CD8-positive, alpha-beta memory T cell (primary cell): ENCODE measurements at regions not wholly inside any gene's neighbourhood (a gene's known extent, or its start where the extent isn't known, plus 50 kb on each side); places are given as distances from the start of the nearest gene placed in this dataset.
A peak's percentile ranks its signal among the peaks of the same experiment; 100 is the strongest.

Source experiments
- CTCF ChIA-PET: fragments of 350-600 bp; sonication (Branson Sonifier 250); formaldehyde crosslinking; loops from one replicate; lab custom pipeline; 2021; ENCODE audit warnings: antibody characterized with exemption; lab: Charles Lee
- POLR2A ChIA-PET: fragments of 350-600 bp; sonication (Branson Sonifier 250); formaldehyde crosslinking; loops from one replicate; lab custom pipeline; 2021; ENCODE audit warnings: antibody characterized with exemption; lab: Charles Lee
- DNase-seq, 5 donors: peaks; one replicate each; pipeline versions ENCODE4 v3.0.0 to v3.0.0-alpha.2; 2020 to 2022; ENCODE audit warnings: mixed read lengths in 1 of 5
- H3K27ac ChIP-seq: one replicate; pipeline ENCODE4 v1.7.0; 2013; ENCODE audit warnings: low read depth, mild to moderate bottlenecking, low read length, moderate library complexity
- H3K27me3 ChIP-seq: 2 replicates; pipeline ENCODE4 v1.7.0; 2013; ENCODE audit warnings: low read length, mild to moderate bottlenecking; ENCODE audit not compliant: insufficient read depth, poor library complexity, severe bottlenecking
- H3K36me3 ChIP-seq: 2 replicates; pipeline ENCODE4 v1.7.0; 2013; ENCODE audit warnings: mild to moderate bottlenecking, low read length, moderate library complexity; ENCODE audit not compliant: insufficient read depth
- H3K4me1 ChIP-seq: 2 replicates; pipeline ENCODE4 v1.7.0; 2013; ENCODE audit warnings: mild to moderate bottlenecking, low read length, moderate library complexity; ENCODE audit not compliant: insufficient read depth
- H3K4me3 ChIP-seq: 2 replicates; pipeline ENCODE4 v1.7.0; 2013; ENCODE audit warnings: mild to moderate bottlenecking, low read length
- H3K9me3 ChIP-seq: 2 replicates; pipeline ENCODE4 v1.7.0; 2013; ENCODE audit warnings: mild to moderate bottlenecking, low read length
- H3K27ac Mint-ChIP-seq, 8 donors: one replicate each; pipeline ENCODE4 v1.8.0; 2020 to 2021; ENCODE audit warnings: mixed read lengths in 8 of 8, mild to moderate bottlenecking in 6 of 8, inconsistent platforms in 3 of 8, moderate library complexity in 3 of 8
- H3K27me3 Mint-ChIP-seq, 2 donors: one replicate each; pipeline ENCODE4 v1.8.0; 2020 to 2021; ENCODE audit warnings: mixed read lengths in 2 of 2, mild to moderate bottlenecking in 1 of 2, moderate library complexity in 1 of 2
- H3K36me3 Mint-ChIP-seq, 3 donors: one replicate each; pipeline ENCODE4 v1.8.0; 2020 to 2021; ENCODE audit warnings: mixed read lengths in 3 of 3, inconsistent platforms in 1 of 3, mild to moderate bottlenecking in 1 of 3
- H3K4me1 Mint-ChIP-seq, 3 donors: one replicate each; pipeline ENCODE4 v1.8.0; 2020 to 2021; ENCODE audit warnings: mixed read lengths in 3 of 3, inconsistent platforms in 1 of 3, mild to moderate bottlenecking in 1 of 3
- H3K4me3 Mint-ChIP-seq, 7 donors: one replicate each; pipeline ENCODE4 v1.8.0; 2020 to 2021; ENCODE audit warnings: mixed read lengths in 7 of 7, mild to moderate bottlenecking in 6 of 7, moderate library complexity in 4 of 7, inconsistent platforms in 2 of 7
- H3K9me3 Mint-ChIP-seq, 5 donors: one replicate each; pipeline ENCODE4 v1.8.0; 2020 to 2022; ENCODE audit warnings: mixed read lengths in 5 of 5, mild to moderate bottlenecking in 3 of 5, moderate library complexity in 2 of 5, inconsistent platforms in 1 of 5

DNA sequence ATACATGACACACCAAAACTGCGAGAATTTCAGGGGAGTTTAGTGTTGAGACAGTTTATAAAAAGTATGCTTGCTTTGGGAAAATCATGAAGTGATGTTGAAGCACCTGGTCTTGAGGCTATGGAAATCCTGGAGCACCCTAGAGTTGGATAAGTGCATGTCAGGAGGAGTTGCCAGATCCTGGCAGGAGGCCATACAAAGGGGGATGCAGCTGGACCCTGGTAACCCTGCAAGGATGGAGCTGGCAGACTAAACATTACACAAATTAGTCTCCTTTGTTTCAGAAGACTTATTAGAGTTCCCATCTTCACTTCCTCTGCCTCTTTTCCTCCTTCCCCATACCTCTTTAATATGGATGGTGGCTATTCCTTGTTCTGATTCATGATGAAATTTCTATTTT, 907.0 kb downstream of the BCL11B start:
- POLR2A ChIA-PET: no interaction called here

DNA sequence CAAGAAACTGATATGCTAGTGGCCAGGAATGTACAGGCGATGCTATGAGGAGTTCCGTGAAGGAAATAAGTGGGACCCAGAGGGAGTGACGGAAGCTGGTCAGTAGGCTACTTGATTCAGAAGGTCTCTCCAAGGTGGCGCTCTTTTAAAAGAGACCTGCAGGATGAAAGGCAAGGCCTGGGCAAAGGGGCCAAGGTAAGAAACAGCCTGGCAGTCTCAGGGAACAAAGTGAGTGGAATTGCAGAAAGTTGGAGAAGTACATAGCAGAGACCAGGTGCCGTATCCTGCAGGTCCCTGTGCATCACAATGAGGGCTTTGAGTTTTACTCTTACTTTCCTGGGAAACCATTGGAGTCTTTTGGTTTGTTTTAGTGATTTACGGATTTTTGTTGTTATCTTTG, 905.6 kb downstream of the BCL11B start:
- H3K9me3 ChIP-seq: no peaks in the 10 kb centered on the region
- Mint-ChIP-seq H3K36me3 (peaks cover 0 to 8% (median 1%) of the 10 kb centered on the region in 3 donors), H3K4me3 (no peak overlapping the region), H3K27ac (no peak overlapping the region), H3K27me3 (peaks cover 0 to 2% of the 10 kb centered on the region in 2 donors), H3K4me1 (peaks cover 16 to 26% (median 22%) of the 10 kb centered on the region in 3 donors), H3K9me3 (no peaks in the 10 kb centered on the region)
- H3K27ac ChIP-seq: no peak overlapping the region
- H3K36me3 ChIP-seq: no peaks in the 10 kb centered on the region
- H3K27me3 ChIP-seq: no peaks in the 10 kb centered on the region
- H3K4me1 ChIP-seq: peaks cover 7% of the 10 kb centered on the region
- CTCF ChIA-PET: no interaction called here
- no peak for DNase-seq
- POLR2A ChIA-PET: no interaction called here
- H3K4me3 ChIP-seq: no peak overlapping the region

More for the DNA sequence above, 907.0 kb downstream of the BCL11B start:
- Mint-ChIP-seq H3K4me1 (peaks cover 16 to 24% (median 21%) of the 10 kb centered on the region in 3 donors), H3K4me3 (no peak overlapping the region), H3K27me3 (no peaks in the 10 kb centered on the region), H3K27ac (no peak overlapping the region), H3K36me3 (peaks cover 0 to 12% (median 1%) of the 10 kb centered on the region in 3 donors), H3K9me3 (no peaks in the 10 kb centered on the region)
- H3K27ac ChIP-seq: no peak overlapping the region
- H3K4me1 ChIP-seq: peaks cover 7% of the 10 kb centered on the region
- DNase-seq: no peak
- H3K9me3 ChIP-seq: no peaks in the 10 kb centered on the region
- H3K36me3 ChIP-seq: no peaks in the 10 kb centered on the region
- no peak overlapping the region for H3K4me3 ChIP-seq
- CTCF ChIA-PET: no interaction called here
- H3K27me3 ChIP-seq: no peaks in the 10 kb centered on the region

DNA sequence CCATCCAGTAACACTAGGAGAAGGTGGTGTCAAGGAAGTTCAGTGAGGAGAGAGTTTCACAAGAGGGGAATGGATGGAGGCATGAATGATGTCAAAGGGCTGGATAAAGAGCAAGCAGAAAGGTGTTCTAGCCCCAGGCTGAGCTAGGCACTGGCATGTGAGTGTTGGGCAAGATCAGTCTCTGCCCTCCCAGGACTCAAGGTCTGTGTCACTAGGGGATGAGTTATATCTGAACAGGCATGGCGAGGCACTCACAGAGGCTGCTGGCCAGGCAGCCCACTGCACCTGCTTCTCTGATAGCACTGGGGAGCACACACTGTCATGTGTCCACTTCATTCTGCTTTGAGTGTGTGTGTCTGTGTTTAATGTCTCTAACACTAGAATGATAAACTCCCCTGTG, 903.8 kb downstream of the BCL11B start:
- H3K4me1 Mint-ChIP-seq: peaks cover 16 to 26% (median 22%) of the 10 kb centered on the region in 3 donors
- ChIA-PET CTCF (no interaction called here), POLR2A (no interaction called here)
- H3K9me3 Mint-ChIP-seq: no peaks in the 10 kb centered on the region
- H3K27ac Mint-ChIP-seq: no peak overlapping the region
- H3K4me3 ChIP-seq: no peak overlapping the region
- no peak overlapping the region for H3K27ac ChIP-seq
- H3K4me3 Mint-ChIP-seq: no peak overlapping the region
- no peak for DNase-seq
- no peaks in the 10 kb centered on the region for H3K36me3 ChIP-seq
- H3K27me3 ChIP-seq: no peaks in the 10 kb centered on the region
- peaks cover 0 to 4% of the 10 kb centered on the region in 2 donors for H3K27me3 Mint-ChIP-seq
- H3K36me3 Mint-ChIP-seq: peaks cover 0 to 8% (median 1%) of the 10 kb centered on the region in 3 donors
- H3K9me3 ChIP-seq: no peaks in the 10 kb centered on the region
- H3K4me1 ChIP-seq: peaks cover 7% of the 10 kb centered on the region

DNA sequence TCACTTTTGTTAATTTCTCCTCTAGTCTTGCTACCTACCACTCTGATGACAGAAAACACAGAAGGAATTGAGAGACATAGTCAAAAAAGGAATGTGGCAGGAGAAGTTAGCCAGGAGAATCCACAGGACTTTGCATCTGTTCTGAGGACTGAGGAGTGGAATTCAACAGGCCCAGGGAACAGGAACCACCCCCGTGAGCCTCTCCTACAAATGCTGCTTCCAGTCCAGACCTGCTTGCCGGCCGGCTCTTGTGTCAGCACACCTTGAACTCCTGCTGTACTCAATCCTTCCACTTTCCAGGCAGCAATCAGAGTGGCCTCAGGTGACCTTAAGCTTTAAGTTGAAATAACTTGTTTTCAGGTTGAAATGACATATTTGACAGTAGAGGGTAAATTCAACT, 903.1 kb downstream of the BCL11B start:
- H3K27me3 ChIP-seq: no peaks in the 10 kb centered on the region
- H3K27ac Mint-ChIP-seq: peak overlapping the region in 3 of 8 donors; percentile 13 to 75 (median 66)
- H3K4me1 ChIP-seq: peaks cover 7% of the 10 kb centered on the region
- peaks cover 16 to 26% (median 22%) of the 10 kb centered on the region in 3 donors for H3K4me1 Mint-ChIP-seq
- H3K27me3 Mint-ChIP-seq: peaks cover 0 to 4% of the 10 kb centered on the region in 2 donors
- ChIA-PET CTCF (no interaction called here), POLR2A (no interaction called here)
- H3K36me3 Mint-ChIP-seq: peaks cover 0 to 8% (median 1%) of the 10 kb centered on the region in 3 donors
- no peak overlapping the region for H3K4me3 ChIP-seq
- no peak for DNase-seq
- no peaks in the 10 kb centered on the region for H3K9me3 Mint-ChIP-seq
- H3K36me3 ChIP-seq: no peaks in the 10 kb centered on the region
- H3K4me3 Mint-ChIP-seq: peak overlapping the region in 2 of 7 donors; percentile 13 to 33
- H3K9me3 ChIP-seq: no peaks in the 10 kb centered on the region
- H3K27ac ChIP-seq: no peak overlapping the region

DNA sequence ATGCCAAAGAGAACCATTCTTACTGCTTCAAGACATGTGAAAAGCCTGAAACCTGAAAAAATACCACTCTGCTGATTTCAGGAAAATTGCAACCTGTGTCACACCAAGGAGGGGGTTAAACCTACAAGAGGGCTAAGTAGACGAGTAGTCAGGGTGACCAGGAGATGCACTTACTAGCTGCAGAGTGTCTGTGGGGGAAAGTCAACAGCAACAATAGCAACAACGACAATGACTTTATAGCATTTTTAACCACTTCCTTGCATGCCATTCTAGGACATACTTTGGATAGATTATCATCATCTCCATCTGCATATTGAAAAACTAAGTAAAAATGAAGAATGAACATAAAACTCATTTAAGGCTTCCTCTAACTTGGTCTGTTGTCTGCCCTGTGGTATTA, 902.7 kb downstream of the BCL11B start:
- ChIA-PET CTCF (no interaction called here), POLR2A (no interaction called here)
- Histone ChIP-seq H3K4me3 (no peak overlapping the region), H3K36me3 (no peaks in the 10 kb centered on the region), H3K27ac (no peak overlapping the region), H3K4me1 (peaks cover 7% of the 10 kb centered on the region), H3K27me3 (no peaks in the 10 kb centered on the region), H3K9me3 (no peaks in the 10 kb centered on the region)
- no peak for DNase-seq
- H3K27me3 Mint-ChIP-seq: peaks cover 0 to 4% of the 10 kb centered on the region in 2 donors
- peaks cover 0 to 8% (median 1%) of the 10 kb centered on the region in 3 donors for H3K36me3 Mint-ChIP-seq
- H3K4me1 Mint-ChIP-seq: peaks cover 16 to 26% (median 22%) of the 10 kb centered on the region in 3 donors
- H3K9me3 Mint-ChIP-seq: no peaks in the 10 kb centered on the region
- peak overlapping the region in 1 of 8 donors; percentile 4 for H3K27ac Mint-ChIP-seq
- no peak overlapping the region for H3K4me3 Mint-ChIP-seq

DNA sequence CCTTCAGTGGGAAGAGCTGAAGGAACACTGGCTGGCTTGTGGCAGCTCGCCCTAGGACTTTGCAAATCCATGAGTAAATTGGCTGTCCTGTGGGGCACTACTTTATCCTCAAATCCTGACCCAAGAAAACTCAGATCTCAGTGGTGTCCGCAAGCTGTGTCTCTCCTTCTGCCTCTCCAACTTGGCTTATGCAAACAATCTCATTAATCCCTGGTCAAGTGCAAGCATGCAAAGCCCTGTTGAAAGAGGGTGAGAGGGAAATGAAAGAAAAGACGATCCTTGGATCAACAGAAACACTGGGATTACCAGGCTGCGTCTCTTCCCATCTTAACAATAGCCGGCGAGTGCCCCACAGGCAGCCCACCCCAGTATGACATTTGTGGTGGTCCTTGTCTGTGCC, 901.6 kb downstream of the BCL11B start:
- DNase-seq: no peak
- Mint-ChIP-seq H3K4me3 (no peak overlapping the region), H3K4me1 (peaks cover 16 to 26% (median 22%) of the 10 kb centered on the region in 3 donors), H3K27me3 (peaks cover 0 to 4% of the 10 kb centered on the region in 2 donors), H3K27ac (no peak overlapping the region), H3K36me3 (peaks cover 0 to 8% (median 1%) of the 10 kb centered on the region in 3 donors), H3K9me3 (no peaks in the 10 kb centered on the region)
- Histone ChIP-seq H3K4me3 (no peak overlapping the region), H3K27me3 (no peaks in the 10 kb centered on the region), H3K27ac (no peak overlapping the region), H3K4me1 (peaks cover 7% of the 10 kb centered on the region), H3K9me3 (no peaks in the 10 kb centered on the region), H3K36me3 (no peaks in the 10 kb centered on the region)
- POLR2A ChIA-PET: no interaction called here
- CTCF ChIA-PET: no interaction called here

DNA sequence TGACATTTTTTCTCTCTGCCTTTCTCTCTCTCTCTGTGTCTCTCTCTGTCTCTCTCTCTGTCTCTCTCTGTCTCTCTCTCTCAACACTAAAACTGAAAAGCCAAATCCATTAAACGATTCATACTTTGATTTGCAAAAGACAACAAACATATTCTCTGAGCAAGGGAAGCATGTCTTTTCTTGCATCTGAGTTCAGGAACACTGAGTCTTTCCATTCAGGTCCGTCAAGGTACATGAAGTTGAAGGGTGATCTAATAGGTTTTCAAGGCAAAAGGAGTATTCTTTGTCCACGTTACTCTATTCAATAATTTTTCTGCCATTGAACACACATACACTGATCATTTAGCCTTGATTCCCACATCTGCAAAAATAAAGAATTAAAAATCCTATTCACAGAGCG, 900.9 kb downstream of the BCL11B start:
- ChIA-PET CTCF (no interaction called here), POLR2A (no interaction called here)
- Mint-ChIP-seq H3K27me3 (peaks cover 0 to 4% of the 10 kb centered on the region in 2 donors), H3K9me3 (no peaks in the 10 kb centered on the region), H3K36me3 (peaks cover 0 to 8% (median 1%) of the 10 kb centered on the region in 3 donors), H3K4me3 (no peak overlapping the region), H3K4me1 (peaks cover 16 to 26% (median 22%) of the 10 kb centered on the region in 3 donors), H3K27ac (no peak overlapping the region)
- no peaks in the 10 kb centered on the region for H3K9me3 ChIP-seq
- no peaks in the 10 kb centered on the region for H3K27me3 ChIP-seq
- H3K4me3 ChIP-seq: no peak overlapping the region
- DNase-seq: no peak
- no peaks in the 10 kb centered on the region for H3K36me3 ChIP-seq
- H3K4me1 ChIP-seq: peaks cover 7% of the 10 kb centered on the region
- no peak overlapping the region for H3K27ac ChIP-seq

DNA sequence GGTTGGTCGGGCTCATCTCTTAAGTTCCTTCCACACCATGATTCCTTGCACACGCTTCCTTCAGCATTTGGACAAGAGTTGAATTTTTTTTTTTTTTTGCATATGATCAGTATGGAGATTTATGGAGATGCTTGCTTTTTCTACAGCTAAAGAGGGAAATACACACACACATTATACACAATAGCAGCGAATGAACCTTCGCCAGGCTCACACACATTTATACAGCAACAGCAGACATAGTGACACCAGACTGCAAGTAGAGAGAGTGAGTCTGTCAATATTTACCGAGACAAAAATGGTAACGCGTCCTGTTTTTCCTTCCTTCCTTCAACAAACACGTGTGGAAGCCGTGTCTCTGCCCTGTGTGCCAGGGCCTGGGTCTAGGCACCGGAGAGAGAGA, 897.9 kb downstream of the BCL11B start:
- ChIA-PET CTCF (interaction anchor here (0.8 kb wide), 1 partner anchor 174 kb away, joined by 3 read pairs; no protein-coding TSS in a partner anchor), POLR2A (no interaction called here)
- Mint-ChIP-seq H3K9me3 (no peaks in the 10 kb centered on the region), H3K27ac (peak overlapping the region in 1 of 8 donors; percentile 25), H3K27me3 (peaks cover 0 to 4% of the 10 kb centered on the region in 2 donors), H3K36me3 (peaks cover 0 to 10% (median 0%) of the 10 kb centered on the region in 3 donors), H3K4me1 (peaks cover 5 to 11% (median 9%) of the 10 kb centered on the region in 3 donors), H3K4me3 (no peak overlapping the region)
- Histone ChIP-seq H3K4me1 (peaks cover 2% of the 10 kb centered on the region), H3K27me3 (no peaks in the 10 kb centered on the region), H3K27ac (no peak overlapping the region), H3K36me3 (no peaks in the 10 kb centered on the region), H3K9me3 (no peaks in the 10 kb centered on the region), H3K4me3 (no peak overlapping the region)
- no peak for DNase-seq
